Sigmoid colon (tissue), 6 donors: ENCODE measurements at regions not wholly inside any gene's neighbourhood (a gene's known extent, or its start where the extent isn't known, plus 50 kb on each side); places are given as distances from the start of the nearest gene placed in this dataset.

ENCODE experiments used
- DNase-seq: peaks from one replicate; pipeline ENCODE4 v3.0.0-alpha.2; 2019
- H3K27ac ChIP-seq, 4 donors: fragments of 200-600 bp; sonication (generic); one replicate each; pipeline ENCODE4 v1.5.1; 2016 to 2019; ENCODE audit warnings: mild to moderate bottlenecking in 1 of 4
- H3K27me3 ChIP-seq, 3 donors: fragments of 200-600 bp; sonication (generic); one replicate each; pipeline ENCODE4 v1.5.1; 2019; ENCODE audit warnings: mild to moderate bottlenecking in 1 of 3
- H3K36me3 ChIP-seq, 4 donors: fragments of 200-600 bp; sonication (generic); one replicate each; pipeline ENCODE4 v1.5.1; 2016 to 2019
- H3K4me1 ChIP-seq, 4 donors: fragments of 200-600 bp; sonication (generic); one replicate each; pipeline ENCODE4 v1.5.1; 2017 to 2019
- H3K4me3 ChIP-seq, 4 donors: fragments of 200-600 bp; sonication (generic); one replicate each; pipeline ENCODE4 v1.5.1; 2017 to 2019; ENCODE audit warnings: mild to moderate bottlenecking in 2 of 4, moderate library complexity in 1 of 4
- H3K9me3 ChIP-seq, 4 donors: fragments of 200-600 bp in 3 of 4; sonication (generic) in 3 of 4; one replicate each; pipeline versions ENCODE4 v1.5.1 to v1.6.1; 2013 to 2019
- EP300 ChIP-seq, 4 donors: sonication (generic); formaldehyde crosslinking; IDR thresholded peaks; one replicate each; pipeline ENCODE4 v1.6.1; 2017; ENCODE audit warnings: antibody characterized with exemption in 4 of 4
- POLR2A ChIP-seq, 2 donors: fragments of 450-650 bp; IDR thresholded peaks; one replicate each; pipeline ENCODE4 v1.6.1; 2016; ENCODE audit warnings: antibody characterized with exemption in 2 of 2, mild to moderate bottlenecking in 2 of 2, moderate library complexity in 2 of 2
- POLR2AphosphoS5 ChIP-seq, 4 donors: sonication (generic); formaldehyde crosslinking; IDR thresholded peaks; one replicate each; pipeline ENCODE4 v1.6.1; 2017; ENCODE audit warnings: antibody characterized with exemption in 4 of 4
- WGBS, 2 donors: extraction: QIAGEN DNeasy Blood & Tissue Kit; methylation state at CpG; one replicate each; pipeline ENCODE4 v1.1.7; 2013; 5-methylcytosine and 5-hydroxymethylcytosine counted together
- intact Hi-C: fragments of 100-400 bp; cut with DNase I; formaldehyde crosslinking; loops from one replicate; pipeline ENCODE4 v1.15.1; 2023
- TF ChIP-seq, protein P1 (sequence below), 4 experiments: fragments of 450-650 bp in 3 of 4; fragments of 200-600 bp in 1 of 4; IDR thresholded peaks; one replicate each; pipeline ENCODE4 v1.5.1; 2016 to 2019; ENCODE audit warnings: antibody characterized with exemption in 4 of 4, mild to moderate bottlenecking in 3 of 4, moderate library complexity in 2 of 4
- donor health status: healthy with polysubstance abuse.
- donor health status: healthy.

DNA sequence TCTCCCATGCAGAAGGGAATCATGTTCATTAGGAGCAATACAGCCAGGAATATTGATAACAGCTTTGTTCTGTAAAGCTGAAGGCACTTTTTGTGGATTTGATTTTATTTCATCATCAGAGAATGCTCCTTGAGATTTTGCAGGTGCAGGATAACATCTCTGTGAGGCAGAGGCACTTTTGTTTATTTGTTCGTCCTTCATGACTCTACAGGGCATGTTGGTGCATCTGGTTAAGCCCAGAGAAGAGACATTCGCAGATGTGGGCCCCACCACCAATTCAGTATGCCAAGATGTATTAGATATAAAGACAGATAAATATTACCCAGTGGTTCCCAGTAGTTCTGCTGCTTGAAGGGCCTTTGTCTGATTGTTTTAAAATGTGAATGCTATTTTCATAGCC, 368.1 kb upstream of the SEMA6D start:
- no peak for DNase-seq
- no peaks in the 10 kb centered on the region for H3K27me3 ChIP-seq
- WGBS, 2 donors = 81 to 83% methylated on average over 2 of the region's 2 CpGs
- intact Hi-C loops = no loop called here
- no peaks in the 10 kb centered on the region for H3K4me1 ChIP-seq
- H3K27ac ChIP-seq = no peak overlapping the region
- peaks cover 0 to 3% (median 0%) of the 10 kb centered on the region in 4 donors for H3K9me3 ChIP-seq
- no peaks in the 10 kb centered on the region for H3K36me3 ChIP-seq
- TF ChIP-seq POLR2AphosphoS5 (IDR thresholded peaks at IDR 0.05) (no peak), EP300 (IDR thresholded peaks at IDR 0.05) (no peak), POLR2A (IDR thresholded peaks at IDR 0.05) (no peak)
- TF ChIP-seq, protein P1, sequence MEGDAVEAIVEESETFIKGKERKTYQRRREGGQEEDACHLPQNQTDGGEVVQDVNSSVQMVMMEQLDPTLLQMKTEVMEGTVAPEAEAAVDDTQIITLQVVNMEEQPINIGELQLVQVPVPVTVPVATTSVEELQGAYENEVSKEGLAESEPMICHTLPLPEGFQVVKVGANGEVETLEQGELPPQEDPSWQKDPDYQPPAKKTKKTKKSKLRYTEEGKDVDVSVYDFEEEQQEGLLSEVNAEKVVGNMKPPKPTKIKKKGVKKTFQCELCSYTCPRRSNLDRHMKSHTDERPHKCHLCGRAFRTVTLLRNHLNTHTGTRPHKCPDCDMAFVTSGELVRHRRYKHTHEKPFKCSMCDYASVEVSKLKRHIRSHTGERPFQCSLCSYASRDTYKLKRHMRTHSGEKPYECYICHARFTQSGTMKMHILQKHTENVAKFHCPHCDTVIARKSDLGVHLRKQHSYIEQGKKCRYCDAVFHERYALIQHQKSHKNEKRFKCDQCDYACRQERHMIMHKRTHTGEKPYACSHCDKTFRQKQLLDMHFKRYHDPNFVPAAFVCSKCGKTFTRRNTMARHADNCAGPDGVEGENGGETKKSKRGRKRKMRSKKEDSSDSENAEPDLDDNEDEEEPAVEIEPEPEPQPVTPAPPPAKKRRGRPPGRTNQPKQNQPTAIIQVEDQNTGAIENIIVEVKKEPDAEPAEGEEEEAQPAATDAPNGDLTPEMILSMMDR (IDR thresholded peaks at IDR 0.05) = no peak
- H3K4me3 ChIP-seq = no peak overlapping the region

DNA sequence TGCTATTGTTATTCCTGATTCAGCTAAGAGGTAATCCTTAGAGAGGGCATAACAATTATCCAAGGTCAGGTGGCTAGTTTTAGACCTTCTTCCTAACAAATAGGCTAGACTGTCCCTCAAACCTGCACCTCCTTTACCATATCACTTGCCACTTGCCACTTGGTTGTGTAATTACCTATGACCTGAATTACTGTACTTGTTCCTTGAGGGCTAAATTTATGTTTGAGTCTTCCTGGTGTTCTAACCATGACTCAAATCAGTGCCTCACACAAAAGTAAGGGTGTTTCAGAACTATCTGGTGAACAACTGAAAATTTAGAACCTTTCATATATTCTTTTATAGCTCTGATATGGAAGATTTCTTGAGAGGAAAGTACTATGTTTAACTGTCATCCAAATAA, 365.8 kb upstream of the SEMA6D start:
- TF ChIP-seq EP300 (IDR thresholded peaks at IDR 0.05) = no peak
- TF ChIP-seq POLR2AphosphoS5 (IDR thresholded peaks at IDR 0.05) = no peak
- no peak for TF ChIP-seq POLR2A (IDR thresholded peaks at IDR 0.05)
- intact Hi-C loops = no loop called here
- Histone ChIP-seq H3K36me3 (no peaks in the 10 kb centered on the region), H3K9me3 (no peaks in the 10 kb centered on the region), H3K27me3 (no peaks in the 10 kb centered on the region), H3K27ac (no peak overlapping the region), H3K4me3 (no peak overlapping the region), H3K4me1 (no peaks in the 10 kb centered on the region)
- DNase-seq = no peak

DNA sequence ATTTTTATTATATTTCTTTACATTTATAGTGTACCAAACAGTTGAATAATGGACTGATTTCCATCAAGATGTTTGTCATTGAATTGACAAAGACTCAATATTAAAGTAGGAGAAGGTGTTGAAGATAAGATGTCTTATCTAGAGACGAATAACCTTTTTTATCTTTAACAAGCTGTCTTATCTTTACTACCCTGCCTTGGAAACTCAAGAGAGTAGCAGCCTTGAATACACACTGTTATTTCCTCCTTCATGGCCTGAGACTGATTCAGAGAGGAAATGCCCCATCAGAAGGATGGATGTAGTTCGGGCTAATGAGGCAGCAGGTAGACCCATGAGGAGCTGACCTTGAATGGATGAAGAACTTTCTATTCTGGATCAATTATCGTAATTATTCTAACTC, 365.1 kb upstream of the SEMA6D start:
- intact Hi-C loops = no loop called here
- no peak for DNase-seq
- 26 to 60% methylated on average over 3 of the region's 3 CpGs for WGBS, 2 donors

DNA sequence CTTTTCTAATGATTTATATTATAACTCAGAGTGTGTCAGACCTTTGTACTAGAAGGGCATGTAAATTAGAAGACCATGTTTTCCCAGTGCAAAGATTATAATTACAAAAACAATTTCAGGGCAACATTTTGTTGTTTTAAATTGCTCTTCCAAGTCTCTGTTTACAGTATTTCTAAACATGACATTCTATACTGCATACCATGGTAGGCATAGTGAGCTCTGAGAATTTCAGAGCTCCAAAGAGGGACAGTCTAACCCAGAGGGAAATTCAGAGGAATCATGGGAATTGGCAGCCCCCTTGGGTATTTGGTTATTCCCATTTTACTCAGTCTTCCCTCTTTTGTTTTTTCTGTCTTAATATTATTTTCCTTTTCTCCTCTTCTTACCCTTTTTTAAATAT, 361.5 kb upstream of the SEMA6D start:
- intact Hi-C loops = no loop called here
- H3K4me3 ChIP-seq = no peak overlapping the region
- no peak overlapping the region for H3K27ac ChIP-seq

More for the DNA sequence above, 365.1 kb upstream of the SEMA6D start:
- no peak overlapping the region for H3K4me3 ChIP-seq
- H3K36me3 ChIP-seq = no peaks in the 10 kb centered on the region
- no peak overlapping the region for H3K27ac ChIP-seq
- H3K27me3 ChIP-seq = no peaks in the 10 kb centered on the region
- no peaks in the 10 kb centered on the region for H3K4me1 ChIP-seq
- no peak for TF ChIP-seq POLR2AphosphoS5 (IDR thresholded peaks at IDR 0.05)
- no peak for TF ChIP-seq EP300 (IDR thresholded peaks at IDR 0.05)
- TF ChIP-seq POLR2A (IDR thresholded peaks at IDR 0.05) = no peak
- TF ChIP-seq, protein P1 (IDR thresholded peaks at IDR 0.05) = no peak
- no peaks in the 10 kb centered on the region for H3K9me3 ChIP-seq

DNA sequence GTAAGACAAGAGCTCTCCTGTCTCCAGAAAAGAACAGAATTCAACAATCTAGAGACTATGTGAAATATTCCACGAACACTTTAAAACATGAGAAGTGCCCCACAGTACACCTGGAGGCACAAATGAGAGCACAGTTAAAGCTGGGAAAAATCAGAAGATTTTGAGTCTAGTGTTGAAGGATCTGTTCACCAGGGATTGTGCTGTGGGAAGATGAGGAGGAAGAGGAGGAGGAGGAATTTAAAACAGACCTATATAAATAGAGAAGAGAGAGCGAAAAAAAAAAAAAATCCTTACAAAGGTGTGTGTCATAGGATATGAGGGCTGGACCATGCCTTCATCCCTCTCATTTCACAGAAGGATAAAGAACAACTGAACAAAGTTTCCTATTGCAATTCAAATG, 361.0 kb upstream of the SEMA6D start:
- Histone ChIP-seq H3K9me3 (no peaks in the 10 kb centered on the region), H3K36me3 (no peaks in the 10 kb centered on the region), H3K27me3 (no peaks in the 10 kb centered on the region), H3K4me1 (no peaks in the 10 kb centered on the region), H3K4me3 (no peak overlapping the region), H3K27ac (no peak overlapping the region)
- intact Hi-C loops = no loop called here
- DNase-seq = no peak
- TF ChIP-seq, protein P1 (IDR thresholded peaks at IDR 0.05) = no peak
- TF ChIP-seq POLR2AphosphoS5 (IDR thresholded peaks at IDR 0.05) (no peak), POLR2A (IDR thresholded peaks at IDR 0.05) (no peak), EP300 (IDR thresholded peaks at IDR 0.05) (no peak)
- 90 to 92% methylated on average over 2 of the region's 2 CpGs for WGBS, 2 donors

More for the DNA sequence above, 361.5 kb upstream of the SEMA6D start:
- Histone ChIP-seq H3K36me3 (no peaks in the 10 kb centered on the region), H3K27me3 (no peaks in the 10 kb centered on the region), H3K4me1 (no peaks in the 10 kb centered on the region), H3K9me3 (no peaks in the 10 kb centered on the region)
- DNase-seq = no peak
- no peak for TF ChIP-seq EP300 (IDR thresholded peaks at IDR 0.05)
- TF ChIP-seq, protein P1 (IDR thresholded peaks at IDR 0.05) = no peak
- TF ChIP-seq POLR2AphosphoS5 (IDR thresholded peaks at IDR 0.05) = no peak
- TF ChIP-seq POLR2A (IDR thresholded peaks at IDR 0.05) = no peak
